GM19023 (cell line): ENCODE measurements at regions not wholly inside any gene's neighbourhood (a gene's known extent, or its start where the extent isn't known, plus 50 kb on each side); places are given as distances from the start of the nearest gene placed in this dataset.

Experiments
- ATAC-seq: cut with Tn5 transposase; IDR thresholded peaks from one replicate; pipeline ENCODE4 v1.9.1; 2021; ENCODE audit warnings: mild to moderate bottlenecking, moderate library complexity; ENCODE audit not compliant: unreplicated experiment

DNA sequence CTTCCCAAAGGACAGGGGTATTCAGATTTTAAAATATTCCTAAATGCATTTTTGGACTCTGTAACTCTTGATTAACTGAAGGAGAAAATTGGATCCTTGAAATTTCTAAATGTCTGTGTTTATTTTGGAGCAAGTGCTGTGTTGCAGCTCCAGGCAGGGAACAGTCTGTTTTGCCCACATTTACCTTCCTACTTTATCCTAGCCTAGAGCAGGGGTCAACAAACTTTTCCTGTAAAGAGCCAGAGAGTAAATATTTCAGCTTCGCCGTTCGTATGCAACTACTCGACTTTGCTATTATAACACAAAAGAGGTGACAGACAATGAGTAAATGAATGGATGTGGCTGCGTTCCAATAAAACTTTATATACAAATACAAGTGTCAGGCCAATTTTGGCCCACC is 402.2 kb downstream of the GPATCH2 start:
- no peak for ATAC-seq

DNA sequence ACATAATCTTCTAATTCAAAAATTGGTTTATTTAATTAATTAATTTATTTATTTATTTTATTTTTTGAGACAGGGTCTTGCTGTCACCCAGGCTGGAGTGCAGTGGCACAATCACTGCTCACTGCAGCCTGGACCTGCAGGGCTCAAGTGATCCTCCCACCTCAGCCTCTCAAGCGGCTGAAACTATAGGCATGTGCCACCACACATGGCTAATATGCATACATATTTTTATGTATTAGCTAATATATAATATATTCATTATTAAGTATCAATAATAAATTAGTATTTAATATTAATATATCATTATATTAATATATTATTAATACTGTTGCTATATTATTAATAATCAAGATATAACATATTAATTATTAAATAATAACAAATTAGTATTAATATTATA is 406.7 kb downstream of the GPATCH2 start:
- no peak for ATAC-seq

DNA sequence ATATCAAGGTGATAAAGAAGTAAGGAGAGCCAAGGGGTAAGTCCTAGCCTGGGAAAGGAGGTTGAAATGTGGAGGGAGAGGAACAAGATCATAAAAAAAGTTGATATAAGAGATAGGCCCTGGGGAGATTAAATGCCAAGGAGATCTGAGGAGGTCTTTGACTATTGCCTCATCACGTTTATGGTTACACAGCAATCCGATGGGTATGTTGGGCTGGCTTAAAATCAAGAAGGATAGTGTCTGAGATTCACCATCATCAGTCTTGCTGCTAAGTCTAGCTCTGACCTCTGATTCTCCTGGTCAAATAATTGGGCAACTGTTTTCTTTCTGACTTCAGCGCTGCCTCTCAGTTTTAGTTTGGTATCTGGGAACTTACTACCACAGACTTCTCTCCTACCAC is 416.3 kb downstream of the GPATCH2 start:
- no peak for ATAC-seq

DNA sequence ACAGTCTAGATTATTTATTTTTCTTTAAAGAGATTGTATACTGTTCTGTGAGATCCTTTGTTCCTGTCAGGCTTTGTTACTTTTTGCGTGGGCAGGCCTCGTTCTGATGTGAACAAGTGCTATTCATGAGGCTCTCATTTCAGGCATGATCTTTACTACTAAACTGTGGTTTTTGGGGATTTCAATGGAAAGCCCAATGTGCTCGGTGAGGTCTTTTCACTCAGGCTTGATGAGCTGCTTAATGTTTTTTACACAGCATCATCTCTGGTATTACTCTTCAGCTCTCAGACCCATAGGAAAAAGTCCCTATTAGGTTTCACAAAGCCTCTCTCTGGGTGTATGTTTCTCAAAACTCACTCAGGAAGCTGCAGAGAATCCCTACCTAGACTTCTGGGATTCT is 419.4 kb downstream of the GPATCH2 start:
- ATAC-seq = no peak

DNA sequence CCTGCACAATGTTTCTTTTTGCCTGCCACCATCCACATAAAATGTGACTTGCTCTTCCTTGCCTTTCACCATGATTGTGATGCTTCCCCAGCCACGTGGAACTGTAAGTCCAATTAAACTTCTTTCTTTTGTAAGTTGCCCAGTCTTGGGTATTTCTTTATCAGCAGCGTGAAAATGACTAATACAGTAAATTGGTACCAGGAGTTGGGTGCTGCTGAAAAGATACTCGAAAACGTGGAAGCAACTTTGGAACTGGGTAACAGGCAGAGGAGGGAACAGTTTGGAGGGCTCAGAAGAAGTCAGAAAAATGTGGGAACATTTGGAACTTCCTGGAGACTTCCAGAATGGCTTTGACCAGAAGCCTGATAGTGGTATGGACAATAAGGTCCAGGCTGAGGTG is 425.3 kb downstream of the GPATCH2 start:
- no peak for ATAC-seq

DNA sequence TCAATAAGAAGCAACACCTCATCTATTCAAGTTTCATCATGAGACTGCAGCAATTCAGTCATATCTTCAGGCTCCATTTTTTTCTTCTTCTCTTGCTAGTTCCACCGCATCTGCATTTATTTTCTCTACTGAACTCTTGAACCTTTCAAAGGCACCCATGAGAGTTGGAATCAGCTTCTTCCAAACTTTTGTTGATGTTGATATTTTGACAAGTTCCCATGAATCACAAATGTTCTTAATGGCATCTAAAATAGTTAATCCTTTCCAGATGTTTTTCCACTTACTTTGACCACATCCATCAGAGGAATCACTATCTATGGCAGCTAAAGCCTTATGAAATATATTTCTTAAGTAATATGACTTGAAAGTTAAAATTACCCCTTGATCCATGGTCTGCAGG is 434.3 kb downstream of the GPATCH2 start:
- ATAC-seq = no peak

DNA sequence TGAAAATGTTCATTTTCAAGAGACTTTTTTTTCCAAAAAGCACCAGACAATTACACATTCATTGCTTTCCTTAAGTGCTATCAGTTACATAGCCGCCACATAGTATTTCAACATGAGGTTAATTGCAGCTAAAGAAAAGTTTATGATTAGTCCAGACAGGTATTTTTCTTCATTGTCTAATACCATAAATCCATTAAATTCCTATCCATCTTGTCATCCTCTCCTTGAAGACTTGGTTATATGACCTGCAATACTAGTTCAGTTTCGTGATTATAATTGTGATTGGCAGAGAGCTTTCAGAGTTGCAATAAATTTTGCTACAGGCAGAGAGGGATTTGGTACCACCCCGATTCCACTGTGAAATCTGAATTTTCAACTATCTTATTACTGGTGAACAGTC is 437.7 kb downstream of the GPATCH2 start:
- no peak for ATAC-seq

DNA sequence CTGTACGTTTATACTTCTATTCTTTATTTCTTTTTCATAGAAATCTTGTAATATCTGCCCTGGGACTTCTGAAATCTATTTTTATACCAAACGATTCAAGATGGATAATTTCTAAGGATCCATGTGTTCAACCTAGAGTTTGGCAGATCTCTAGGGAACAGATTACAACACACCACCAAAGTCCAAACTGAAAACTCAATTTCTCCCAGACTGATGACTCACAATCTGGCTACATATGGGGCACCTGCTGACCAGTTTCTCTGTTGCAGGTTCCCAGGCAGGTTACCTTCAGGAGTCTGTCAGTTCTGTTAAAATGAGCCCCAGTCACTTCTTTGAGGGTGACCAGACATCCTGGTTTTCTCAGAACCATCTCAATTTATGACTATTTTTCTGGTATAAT is 439.4 kb downstream of the GPATCH2 start:
- no peak for ATAC-seq

DNA sequence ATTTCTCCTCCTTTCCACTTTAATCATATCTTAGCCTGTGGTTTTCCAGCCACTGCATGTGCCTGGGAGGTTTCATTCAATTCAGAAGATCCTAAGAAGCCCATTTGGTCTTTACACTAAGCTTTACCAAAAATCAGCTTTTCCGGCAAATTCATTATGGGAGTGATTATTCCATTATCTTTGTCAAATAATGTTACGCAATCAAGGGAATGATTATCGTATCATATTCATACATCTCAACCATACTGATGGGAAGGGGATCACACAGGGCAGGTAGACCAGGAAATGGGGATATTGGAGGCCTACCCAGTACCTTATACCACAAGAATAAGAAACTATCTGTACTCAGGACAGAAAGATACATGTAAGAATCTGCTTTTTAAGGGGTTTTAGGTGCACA is 440.5 kb downstream of the GPATCH2 start:
- no peak for ATAC-seq

DNA sequence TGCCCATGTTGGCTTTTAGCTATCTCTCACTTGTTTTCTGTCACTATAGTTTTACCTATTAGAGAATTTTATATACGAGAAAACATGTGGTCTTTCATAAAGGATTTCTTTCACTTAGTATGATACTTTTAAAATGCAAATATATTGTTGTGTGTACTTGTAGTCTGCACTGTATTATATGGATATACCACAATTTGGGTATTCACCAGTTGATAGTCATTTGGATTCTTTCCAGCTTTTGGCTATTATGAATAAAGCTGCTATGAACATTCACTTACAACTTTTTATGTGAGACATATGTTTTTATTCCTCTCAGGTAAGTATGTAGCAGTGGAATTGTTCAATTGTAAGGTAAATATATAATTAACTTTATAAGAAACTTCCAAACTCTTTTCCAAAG is 441.5 kb downstream of the GPATCH2 start:
- ATAC-seq = no peak

DNA sequence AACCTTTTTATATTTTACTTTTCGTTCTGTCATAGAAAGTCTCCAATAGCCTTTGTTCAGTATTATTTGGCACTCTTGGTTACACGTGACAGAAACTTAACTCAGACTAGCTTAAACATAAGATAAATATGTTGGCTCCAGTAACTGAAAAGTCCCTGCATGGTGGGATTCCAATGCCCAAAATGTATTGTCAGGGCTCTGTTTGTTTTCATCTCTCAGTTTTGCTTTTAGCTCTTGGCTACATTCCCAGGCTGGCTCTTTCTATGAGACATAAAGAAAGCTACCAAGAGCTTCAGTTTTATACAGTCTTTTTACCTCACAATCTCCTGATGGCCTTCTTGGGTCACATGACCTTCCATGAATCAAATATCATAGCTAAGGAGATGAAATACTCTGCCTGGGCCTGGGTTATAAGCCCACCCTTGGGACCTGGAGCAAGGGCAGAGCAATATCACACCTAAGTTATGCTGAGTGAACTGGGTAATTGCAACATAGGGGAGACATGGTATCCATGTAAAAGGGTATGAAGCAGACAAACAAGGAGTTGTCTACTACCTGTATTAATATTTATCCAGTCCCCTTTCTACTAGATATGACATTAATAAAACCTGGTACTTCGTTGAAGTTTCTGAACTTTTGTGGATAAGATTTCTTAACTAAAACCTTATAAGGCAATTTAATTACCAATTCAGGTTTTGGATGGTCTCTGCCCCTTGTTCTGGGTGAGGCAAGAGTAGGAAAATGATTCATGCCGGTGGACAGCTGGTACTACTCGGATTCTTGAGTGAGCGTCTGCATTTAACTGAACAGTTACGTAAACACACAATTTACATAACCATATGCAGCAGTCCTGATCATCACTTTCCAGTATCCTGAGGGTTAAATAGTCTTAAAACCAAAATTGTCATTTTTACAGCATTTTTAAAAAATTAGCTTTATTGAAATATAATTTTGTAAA is 442.3 kb downstream of the GPATCH2 start:
- no peak for ATAC-seq

DNA sequence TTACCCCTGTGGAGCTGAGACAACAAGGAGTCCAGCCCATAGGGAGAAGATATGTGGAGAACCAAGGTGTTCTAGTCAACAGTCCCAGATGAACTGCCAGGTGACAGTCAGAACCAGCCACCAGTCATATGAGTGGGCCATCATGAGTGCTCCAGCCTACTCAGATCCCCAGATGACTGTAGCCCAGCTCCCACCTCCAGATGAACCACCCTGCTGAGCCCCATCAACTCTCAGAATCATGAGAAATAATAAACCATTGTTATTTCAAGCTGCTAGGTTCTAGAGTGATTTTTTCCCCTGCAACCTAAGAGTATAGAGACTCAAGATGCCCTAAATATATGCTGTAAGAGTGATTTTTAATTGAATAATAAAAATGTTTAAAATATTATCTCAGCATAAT is 444.2 kb downstream of the GPATCH2 start:
- ATAC-seq = no peak

DNA sequence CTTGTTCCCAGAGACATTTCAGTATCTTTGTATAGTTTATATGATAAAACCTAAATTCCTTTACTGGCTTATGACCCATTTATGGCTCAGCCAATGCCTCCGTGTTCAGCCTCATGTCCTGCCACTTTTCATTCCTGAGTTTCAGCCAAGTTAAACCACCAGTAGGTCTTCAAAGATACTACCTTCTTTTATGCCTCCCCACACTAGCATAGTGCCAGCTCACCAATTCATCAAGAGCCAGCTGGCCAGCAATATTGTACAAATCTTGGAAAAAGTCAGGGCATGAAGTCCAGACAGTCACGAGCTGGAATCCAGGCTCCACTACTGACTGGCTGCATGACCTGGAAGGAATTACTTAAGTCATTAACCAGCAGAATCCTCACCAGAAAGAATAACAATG is 446.0 kb downstream of the GPATCH2 start:
- no peak for ATAC-seq

DNA sequence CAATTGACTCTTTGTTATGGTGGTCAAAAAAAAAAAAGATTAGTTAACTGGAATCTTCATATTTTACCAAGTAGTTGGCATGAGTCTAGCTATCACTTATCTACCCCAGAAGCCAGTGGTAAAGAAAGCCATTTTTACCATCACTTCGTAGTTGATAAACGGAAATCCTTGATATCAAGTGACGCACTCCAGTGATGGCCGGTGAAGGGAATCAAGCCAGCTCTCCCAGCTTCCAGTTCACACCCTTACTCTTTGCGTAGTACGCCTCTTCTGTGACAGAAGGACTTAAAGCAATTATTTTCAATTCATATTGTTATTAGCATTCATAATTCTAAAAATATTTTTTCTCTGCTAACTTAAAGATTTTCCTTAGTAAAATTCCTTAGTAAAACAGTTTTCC is 447.9 kb downstream of the GPATCH2 start:
- ATAC-seq = no peak

DNA sequence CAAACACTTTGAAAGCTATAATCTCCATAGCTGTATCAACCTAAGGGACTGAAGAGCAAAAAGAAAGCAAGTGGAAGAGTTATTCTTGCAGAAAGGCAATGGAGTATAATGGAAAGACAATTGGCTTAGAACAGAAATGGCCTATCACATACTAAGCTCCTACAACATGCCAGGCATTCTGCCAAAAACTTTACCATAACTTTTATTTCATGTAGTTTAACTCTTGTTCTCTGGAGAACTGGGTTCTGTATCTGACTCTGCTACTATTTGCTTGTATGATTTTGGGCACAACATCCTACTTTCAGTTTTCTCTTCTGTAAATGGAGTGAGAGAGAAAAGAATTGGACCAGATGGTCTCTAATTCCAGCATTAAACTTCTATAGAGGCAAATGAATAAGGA is 449.1 kb downstream of the GPATCH2 start:
- ATAC-seq = no peak

DNA sequence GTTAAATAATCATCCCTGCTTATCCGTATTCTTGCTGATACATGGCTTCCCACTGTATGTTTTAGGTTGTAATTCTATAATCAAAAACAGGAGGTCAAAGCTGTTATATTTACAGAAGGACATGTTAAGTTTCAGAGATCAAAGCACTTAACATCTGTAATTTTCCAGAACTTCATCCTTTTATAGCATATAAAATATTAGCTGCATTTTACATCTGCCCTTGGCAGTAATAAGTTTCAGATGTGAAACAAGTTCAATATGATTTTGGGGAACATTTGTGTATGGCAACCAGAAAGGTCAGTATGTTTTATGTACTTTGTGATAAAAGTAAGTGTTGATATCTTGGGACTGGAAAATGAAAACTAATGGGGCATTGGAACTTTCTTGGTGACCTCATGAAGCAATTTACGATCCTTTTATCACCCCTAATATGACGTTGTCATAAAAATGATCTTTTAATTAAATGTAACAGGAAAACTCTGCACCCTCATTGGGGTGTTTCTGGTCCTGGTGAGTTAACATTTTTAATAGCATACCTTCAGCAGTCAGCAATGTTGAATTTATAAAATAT is 449.6 kb downstream of the GPATCH2 start:
- ATAC-seq = no peak

DNA sequence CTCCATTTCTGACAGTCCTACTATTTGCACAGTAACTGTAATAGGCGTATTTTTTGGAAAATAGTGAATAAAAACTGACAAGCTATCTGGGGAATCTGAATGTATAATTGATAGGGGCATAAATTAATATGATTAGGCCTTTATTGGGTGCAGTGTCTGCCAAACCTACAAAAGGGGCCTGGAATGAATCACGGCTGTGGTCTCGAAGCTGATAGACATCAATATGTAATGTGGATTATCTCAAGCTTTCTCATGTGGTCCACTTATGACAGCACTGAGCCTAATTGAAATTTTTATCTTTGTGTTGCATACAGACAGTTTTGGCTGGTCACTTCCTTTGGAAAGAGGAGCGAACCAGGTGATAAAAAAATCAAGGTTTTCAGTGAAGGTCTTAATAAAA is 450.4 kb downstream of the GPATCH2 start:
- ATAC-seq = no peak

DNA sequence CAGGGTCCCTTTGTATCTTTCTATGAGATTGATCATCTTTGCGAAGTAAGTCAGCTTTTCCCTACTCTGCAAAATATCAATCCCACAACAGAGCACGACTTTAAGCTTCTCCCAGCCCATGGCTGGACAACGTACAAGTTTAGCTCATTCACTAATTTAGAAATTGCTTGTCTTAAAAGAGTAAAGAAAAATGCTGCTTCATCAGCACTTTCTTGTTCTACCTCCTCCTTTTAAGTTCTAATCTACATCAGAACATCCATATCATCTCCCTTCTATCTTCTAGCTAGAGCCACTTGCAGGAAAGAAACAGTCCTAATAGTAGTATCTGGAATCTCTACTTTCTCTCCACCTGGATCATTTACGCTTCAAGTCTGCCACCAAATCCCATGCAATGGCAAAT is 441.2 kb upstream of the ESRRG start:
- ATAC-seq = no peak

DNA sequence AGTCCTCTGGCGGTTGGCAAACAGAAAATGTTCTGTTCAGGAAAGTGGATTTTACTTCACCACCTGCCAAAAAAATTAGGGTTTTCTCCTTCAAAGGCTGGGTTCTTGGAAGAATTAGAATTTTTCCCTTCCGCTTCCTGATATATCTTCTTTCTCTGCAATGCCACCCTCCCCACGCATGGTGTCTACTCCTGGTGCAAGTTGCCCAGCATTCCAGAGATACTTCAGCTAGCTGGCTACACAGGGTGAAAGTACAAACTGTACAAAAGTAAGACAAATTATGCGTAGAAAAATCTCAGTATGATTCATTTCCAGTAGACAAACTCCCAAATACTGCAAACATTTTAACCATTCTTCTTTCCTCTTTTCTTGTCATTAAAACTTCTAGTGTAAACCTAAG is 430.1 kb upstream of the ESRRG start:
- ATAC-seq = no peak

DNA sequence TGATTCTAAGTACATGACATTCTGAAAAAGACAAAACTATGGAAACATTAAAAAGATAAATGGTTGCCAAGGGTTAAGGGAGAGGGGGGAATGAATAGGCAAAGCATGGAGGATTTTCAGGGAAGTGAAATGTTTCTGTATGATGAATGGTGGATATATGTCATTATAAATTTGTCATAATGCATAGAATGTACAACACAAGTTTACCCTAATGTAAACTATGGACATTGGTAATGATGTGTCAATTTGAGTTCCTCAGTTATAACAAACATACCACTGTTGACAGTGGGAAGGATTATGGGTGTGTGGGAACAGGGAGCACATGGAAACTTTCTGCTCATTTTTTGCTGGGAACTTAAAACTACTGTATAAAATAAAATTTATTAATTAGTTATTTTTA is 427.1 kb upstream of the ESRRG start:
- no peak for ATAC-seq

DNA sequence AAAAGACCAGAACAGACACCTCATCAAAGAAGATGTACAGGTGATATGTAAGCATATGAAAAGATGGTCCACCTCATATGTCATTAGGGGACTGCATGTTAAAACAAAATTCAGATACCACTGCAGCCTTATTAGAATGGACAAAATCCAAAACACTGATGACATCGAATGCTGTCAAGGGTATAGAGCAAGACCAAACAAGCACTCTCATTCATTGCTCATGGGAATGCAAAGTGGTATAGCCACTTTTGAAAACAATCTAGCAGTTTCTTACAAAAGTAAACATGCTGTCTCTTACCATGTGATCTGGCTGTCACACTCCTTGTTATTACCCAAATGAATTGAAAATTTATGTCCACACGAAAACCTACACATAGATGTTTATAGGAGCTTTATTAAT is 426.6 kb upstream of the ESRRG start:
- no peak for ATAC-seq

DNA sequence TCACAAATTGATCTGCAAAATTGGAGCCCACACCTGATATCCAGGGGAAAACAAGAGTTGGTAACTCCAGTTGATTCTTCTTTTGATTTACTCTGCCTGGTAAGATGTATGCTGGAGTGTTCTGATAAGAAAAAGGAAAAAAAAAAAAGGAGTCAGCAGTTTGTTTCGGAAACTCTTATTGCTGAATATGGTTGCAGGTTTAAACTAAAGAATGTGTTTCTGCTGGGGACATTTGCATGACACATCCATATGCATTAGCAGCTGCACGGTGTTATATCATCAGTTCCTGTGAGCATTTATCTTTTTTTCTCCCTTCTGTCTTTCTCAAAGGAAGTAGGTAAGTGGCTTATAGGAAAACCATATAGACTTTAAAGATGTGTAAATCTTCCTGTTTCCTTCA is 418.5 kb upstream of the ESRRG start:
- no peak for ATAC-seq
